Common myeloid progenitor, CD34-positive (primary cell): ENCODE measurements at regions not wholly inside any gene's neighbourhood (a gene's known extent, or its start where the extent isn't known, plus 50 kb on each side); places are given as distances from the start of the nearest gene placed in this dataset.

ENCODE experiments used
- CTCF ChIA-PET: fragments of 350-600 bp; sonication (Branson Sonifier 250); formaldehyde crosslinking; loops from one replicate; lab custom pipeline; 2021; ENCODE audit warnings: antibody characterized with exemption; lab: Charles Lee
- POLR2A ChIA-PET: fragments of 350-600 bp; sonication (Branson Sonifier 250); formaldehyde crosslinking; loops from one replicate; lab custom pipeline; 2021; ENCODE audit warnings: antibody characterized with exemption; lab: Charles Lee
- DNase-seq, 3 donors: peaks; one replicate each; pipeline versions ENCODE4 v3.0.0 to v3.0.0-alpha.2; 2013
- H3K27ac ChIP-seq, 2 experiments: 1 replicate in 1 of 2; 2 replicates in 1 of 2; pipeline ENCODE4 v1.7.0; 2013; ENCODE audit warnings: inconsistent platforms in 2 of 2, low read length in 2 of 2, mild to moderate bottlenecking in 2 of 2, low read depth in 1 of 2, moderate library complexity in 1 of 2; ENCODE audit not compliant: severe bottlenecking in 2 of 2, insufficient read depth in 1 of 2, poor library complexity in 1 of 2
- H3K27me3 ChIP-seq, 5 experiments: replicated peaks in 2 of 5; 1 replicate in 3 of 5; 2 replicates in 2 of 5; pipeline versions ENCODE4 v1.6.1 to v1.7.0; 2013; ENCODE audit warnings: low read length in 4 of 5, mild to moderate bottlenecking in 2 of 5, moderate library complexity in 2 of 5, inconsistent platforms in 1 of 5; ENCODE audit not compliant: insufficient read depth in 5 of 5, control insufficient read depth in 4 of 5
- H3K36me3 ChIP-seq, 4 experiments: 1 replicate in 2 of 4; 2 replicates in 2 of 4; pipeline versions ENCODE4 v1.6.1 to v1.7.0; 2013; ENCODE audit warnings: low read length in 3 of 4, control low read depth in 1 of 4, mild to moderate bottlenecking in 1 of 4; ENCODE audit not compliant: control insufficient read depth in 4 of 4, insufficient read depth in 4 of 4
- H3K4me1 ChIP-seq, 4 experiments: 1 replicate in 3 of 4; 2 replicates in 1 of 4; pipeline versions ENCODE4 v1.6.1 to v1.7.1; 2013; ENCODE audit warnings: low read length in 3 of 4, mild to moderate bottlenecking in 3 of 4, control low read depth in 1 of 4, inconsistent platforms in 1 of 4, moderate library complexity in 1 of 4; ENCODE audit not compliant: control insufficient read depth in 4 of 4, insufficient read depth in 4 of 4; ENCODE audit errors: control extremely low read depth in 1 of 4
- H3K4me3 ChIP-seq, 7 experiments: 1 replicate in 4 of 7; 2 replicates in 3 of 7; pipeline versions ENCODE4 v1.5.1 to v1.7.0; 2013; ENCODE audit warnings: mild to moderate bottlenecking in 7 of 7, low read length in 6 of 7, moderate library complexity in 6 of 7, inconsistent platforms in 2 of 7, low read depth in 2 of 7, control low read depth in 1 of 7; ENCODE audit not compliant: insufficient read depth in 4 of 7, control insufficient read depth in 1 of 7; ENCODE audit errors: extremely low read depth in 1 of 7
- H3K9me3 ChIP-seq, 5 experiments: 1 replicate in 4 of 5; 2 replicates in 1 of 5; pipeline versions ENCODE4 v1.6.1 to v1.7.1; 2013; ENCODE audit warnings: low read length in 4 of 5, mild to moderate bottlenecking in 2 of 5, inconsistent platforms in 1 of 5, low read depth in 1 of 5, moderate library complexity in 1 of 5; ENCODE audit not compliant: control insufficient read depth in 4 of 5, insufficient read depth in 2 of 5; ENCODE audit errors: control extremely low read depth in 1 of 5
- WGBS: methylation state at CpG from one replicate; pipeline ENCODE4 v1.1.5; 2013; ENCODE audit not compliant: insufficient coverage; 5-methylcytosine and 5-hydroxymethylcytosine counted together

DNA sequence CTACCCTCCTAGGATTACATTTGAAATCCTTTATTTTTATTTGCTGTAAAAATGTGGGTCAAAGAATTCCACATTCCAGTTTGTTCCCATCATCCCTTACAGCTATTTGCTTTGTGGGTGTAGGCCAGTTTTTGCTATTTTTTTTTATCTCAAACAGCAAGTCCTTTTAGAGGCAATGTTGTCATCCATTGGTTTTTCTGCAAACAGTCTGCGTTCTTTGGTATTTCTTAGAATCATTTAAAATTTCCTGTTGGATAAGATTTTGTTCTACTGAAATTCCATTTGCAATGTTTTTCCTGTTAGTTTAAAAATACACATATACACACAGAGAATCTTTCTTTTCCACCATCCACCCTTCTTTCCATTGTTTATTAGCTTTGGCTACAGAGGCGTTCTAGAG, 53.3 kb upstream of the STK38L start:
- no peaks in the 10 kb centered on the region for H3K9me3 ChIP-seq
- WGBS, result no CpG with 5 or more reads among the region's 2 CpGs
- no peak overlapping the region for H3K27ac ChIP-seq
- ChIA-PET POLR2A (no interaction called here), CTCF (interaction anchor here (1.1 to 1.4 kb wide), 2 partner anchors 9 to 10 kb away, joined by 3 read pairs; no protein-coding TSS in a partner anchor)
- no peak overlapping the region for H3K4me3 ChIP-seq
- H3K4me1 ChIP-seq, result peaks cover 0 to 6% (median under 1%) of the 10 kb centered on the region in 4 experiments
- no peaks in the 10 kb centered on the region for H3K36me3 ChIP-seq
- no peaks in the 10 kb centered on the region for H3K27me3 ChIP-seq
- DNase-seq, result no peak

DNA sequence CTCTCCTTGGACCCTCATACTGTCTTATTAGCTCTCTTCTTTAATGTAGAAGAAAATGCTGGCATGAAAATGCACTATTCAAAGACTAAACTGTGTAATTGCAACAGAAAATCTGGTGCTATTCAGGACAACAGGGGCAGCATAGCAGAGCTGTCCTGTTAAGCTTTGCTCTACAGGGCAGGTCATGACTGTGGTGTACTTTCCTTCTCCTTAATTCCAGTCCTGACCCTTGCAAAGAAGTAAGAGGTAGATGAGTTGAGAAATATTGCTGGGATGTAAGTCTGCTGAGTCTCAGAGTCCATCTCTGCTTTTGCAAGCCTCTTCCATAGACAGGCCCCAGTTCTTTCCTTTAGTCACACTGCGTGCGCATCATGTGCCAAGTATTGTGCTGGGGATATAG, 52.6 kb upstream of the STK38L start:
- H3K27ac ChIP-seq, result no peak overlapping the region
- H3K9me3 ChIP-seq, result no peaks in the 10 kb centered on the region
- no CpG with 5 or more reads among the region's 2 CpGs for whole genome bisulfite sequencing
- POLR2A ChIA-PET, result no interaction called here
- CTCF ChIA-PET, result interaction anchor here (1.1 kb wide), 1 partner anchor 10 kb away, joined by 3 read pairs; no protein-coding TSS in a partner anchor
- DNase-seq, result no peak
- no peak overlapping the region for H3K4me3 ChIP-seq
- no peaks in the 10 kb centered on the region for H3K27me3 ChIP-seq
- H3K4me1 ChIP-seq, result no peaks in the 10 kb centered on the region
- H3K36me3 ChIP-seq, result no peaks in the 10 kb centered on the region

DNA sequence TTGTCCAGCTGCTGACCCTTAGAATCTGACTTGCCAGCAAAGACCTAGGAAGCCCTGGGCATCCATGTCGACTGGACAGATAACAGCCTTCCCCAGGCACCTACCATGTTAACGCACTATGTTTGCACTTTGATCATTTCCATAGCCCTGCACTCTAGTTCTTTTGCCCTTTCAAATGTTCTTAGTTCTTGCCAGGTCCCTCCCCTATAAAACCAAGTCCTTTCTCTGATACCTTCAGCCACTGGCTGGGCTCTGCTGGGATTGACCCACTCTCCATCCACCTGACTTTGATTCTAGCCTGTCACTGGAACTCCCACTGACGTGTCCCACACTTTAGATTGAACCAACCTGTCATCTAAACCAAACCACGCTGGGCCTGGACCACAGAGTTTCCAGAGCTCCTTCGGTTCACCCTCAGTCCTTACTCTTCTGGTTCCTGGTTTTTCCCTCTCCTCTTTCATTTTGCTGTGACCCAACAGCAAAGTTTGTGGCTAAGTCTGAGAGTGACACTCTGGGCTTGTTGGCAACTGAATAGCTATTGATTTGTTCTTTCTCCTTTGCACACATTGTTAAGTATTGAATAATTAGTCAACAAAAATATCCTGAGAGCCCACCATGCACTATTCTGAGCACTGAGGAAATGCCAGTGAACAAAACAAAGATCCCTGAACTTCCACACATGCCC, 51.8 kb upstream of the STK38L start:
- H3K9me3 ChIP-seq, result no peaks in the 10 kb centered on the region
- 100% methylated on average over 5 of the region's 5 CpGs for WGBS
- H3K27ac ChIP-seq, result no peak overlapping the region
- ChIA-PET POLR2A (no interaction called here), CTCF (no interaction called here)
- DNase-seq, result no peak
- H3K4me1 ChIP-seq, result no peaks in the 10 kb centered on the region
- H3K27me3 ChIP-seq, result no peaks in the 10 kb centered on the region
- H3K36me3 ChIP-seq, result no peaks in the 10 kb centered on the region
- H3K4me3 ChIP-seq, result no peak overlapping the region

DNA sequence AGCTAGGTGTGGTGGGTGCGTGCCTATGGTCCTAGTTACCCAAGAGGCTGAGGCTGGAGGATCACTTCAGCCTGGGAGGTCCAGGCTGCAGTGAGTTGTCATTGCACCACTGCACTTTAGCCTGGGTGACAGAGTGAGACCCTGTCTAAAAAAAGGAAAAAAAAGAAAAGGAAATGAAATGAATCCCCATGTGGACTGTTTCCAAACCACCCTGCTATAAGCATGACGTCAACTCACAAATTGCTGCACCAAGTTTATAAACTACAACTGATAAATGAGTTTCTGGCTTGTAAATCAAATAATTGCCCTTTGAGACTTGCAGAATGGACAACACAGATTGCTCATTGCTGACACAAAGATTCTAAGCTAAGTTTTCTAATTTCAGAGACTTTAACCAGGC, 51.0 kb upstream of the STK38L start:
- Histone ChIP-seq H3K9me3 (no peaks in the 10 kb centered on the region), H3K4me3 (no peak overlapping the region), H3K36me3 (no peaks in the 10 kb centered on the region), H3K27me3 (no peaks in the 10 kb centered on the region), H3K4me1 (no peaks in the 10 kb centered on the region), H3K27ac (no peak overlapping the region)
- CTCF ChIA-PET, result no interaction called here
- DNase-seq, result no peak
- POLR2A ChIA-PET, result no interaction called here
- WGBS, result 41% methylated on average over 2 of the region's 2 CpGs

DNA sequence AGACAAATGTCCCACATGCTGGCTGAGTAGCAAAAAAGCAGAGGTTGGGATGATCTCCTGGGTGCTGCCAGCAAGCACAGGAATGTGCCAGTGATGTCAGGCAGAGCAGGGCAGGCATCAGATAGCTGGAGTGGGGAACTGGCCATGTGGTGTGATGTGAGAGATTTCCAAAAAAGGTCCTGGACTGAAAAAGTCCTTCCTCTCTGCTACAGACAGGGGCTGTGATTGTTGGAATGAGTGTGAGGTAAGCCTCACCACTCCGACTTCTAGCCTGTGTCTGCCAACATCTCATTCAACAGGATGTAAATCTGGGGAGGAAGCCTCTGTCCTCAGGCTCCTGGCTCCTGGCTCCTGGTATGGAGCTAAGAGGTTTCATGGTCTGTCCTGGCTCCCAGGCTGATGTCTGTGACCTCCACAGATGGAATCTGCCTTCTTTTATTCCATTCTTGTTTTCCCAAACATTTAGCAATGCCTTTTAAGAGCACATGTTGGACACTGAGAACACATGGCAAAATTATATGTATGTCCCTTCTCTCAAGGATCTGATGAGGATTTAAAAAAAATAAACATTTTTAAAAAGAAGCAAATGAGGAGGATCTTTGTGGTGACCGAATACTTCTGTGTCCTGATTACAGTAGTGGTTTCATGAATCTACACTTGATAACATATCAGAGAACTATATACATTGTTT, 50.1 kb upstream of the STK38L start:
- no peaks in the 10 kb centered on the region for H3K36me3 ChIP-seq
- CTCF ChIA-PET, result no interaction called here
- POLR2A ChIA-PET, result no interaction called here
- no peak for DNase-seq
- 100% methylated on average over 1 of the region's 2 CpGs for WGBS
- no peaks in the 10 kb centered on the region for H3K27me3 ChIP-seq
- H3K4me3 ChIP-seq, result no peak overlapping the region
- H3K27ac ChIP-seq, result no peak overlapping the region
- H3K9me3 ChIP-seq, result no peaks in the 10 kb centered on the region
- H3K4me1 ChIP-seq, result no peaks in the 10 kb centered on the region
